AG04449 (cell line): ENCODE measurements at regions not wholly inside any gene's neighbourhood (a gene's known extent, or its start where the extent isn't known, plus 50 kb on each side); places are given as distances from the start of the nearest gene placed in this dataset.

Source experiments
- CTCF ChIA-PET: fragments of 350-600 bp; formaldehyde crosslinking; extraction: SDS; loops from one replicate; lab custom pipeline; 2021; ENCODE audit warnings: antibody characterized with exemption; lab: Yijun Ruan, JAX
- POLR2A ChIA-PET: fragments of 400-600, 350-600 bp; formaldehyde crosslinking; extraction: SDS; loops from one replicate; lab custom pipeline; 2020; ENCODE audit warnings: antibody characterized with exemption, inconsistent platforms; lab: Yijun Ruan, JAX
- DNase-seq: peaks from one replicate; pipeline ENCODE4 v3.0.0-alpha.2; 2010; ENCODE audit warnings: low read depth, low spot score
- H3K4me3 ChIP-seq: 2 replicates; pipeline ENCODE4 v1.5.1; 2011; ENCODE audit warnings: low read depth, mild to moderate bottlenecking, control low read depth, low read length
- CTCF ChIP-seq: IDR thresholded peaks from one replicate; pipeline ENCODE4 v1.5.1; 2011; ENCODE audit warnings: mild to moderate bottlenecking, moderate library complexity, low read length, control low read depth, inconsistent platforms; ENCODE audit not compliant: insufficient read depth; ENCODE audit errors: missing control alignments

- H3K4me3 ChIP-seq: no peak overlapping the region
- ChIA-PET CTCF (interaction anchor here (1.0 kb wide), 1 partner anchor 529 kb away, joined by 3 read pairs; no protein-coding TSS in a partner anchor), POLR2A (no interaction called here)
- no peak for DNase-seq
- TF ChIP-seq CTCF: no peak
Observed at GRCh38 chr5:159458217-159458711, 128.0 kb upstream of the IL12B start.

- no peak overlapping the region for H3K4me3 ChIP-seq
- POLR2A ChIA-PET: no interaction called here
- no peak for DNase-seq
- TF ChIP-seq CTCF: no peak
- CTCF ChIA-PET: no interaction called here
Observed at GRCh38 chr5:159459132-159459627, 128.9 kb upstream of the IL12B start.

- TF ChIP-seq CTCF: no peak
- DNase-seq: no peak
- POLR2A ChIA-PET: no interaction called here
- H3K4me3 ChIP-seq: no peak overlapping the region
- CTCF ChIA-PET: no interaction called here
Observed at GRCh38 chr5:159459951-159460538, 129.8 kb upstream of the IL12B start.

GRCh38 chr5:159463590-159464321 lies 133.5 kb upstream of the IL12B start:
- ChIA-PET POLR2A (no interaction called here), CTCF (interaction anchor here (0.9 kb wide), 1 partner anchor 25 kb away, joined by 3 read pairs; no protein-coding TSS in a partner anchor)
- TF ChIP-seq CTCF: no peak
- no peak for DNase-seq
- no peak overlapping the region for H3K4me3 ChIP-seq

- ChIA-PET POLR2A (no interaction called here), CTCF (interaction anchor here (1.0 to 1.7 kb wide), 3 partner anchors 9 to 18 kb away, joined by 3 to 4 read pairs (median 4); no protein-coding TSS in a partner anchor)
- no peak overlapping the region for H3K4me3 ChIP-seq
- DNase-seq: no peak
- TF ChIP-seq CTCF: no peak
Observed at GRCh38 chr5:159465604-159466003, 135.3 kb upstream of the IL12B start.

- CTCF ChIA-PET: no interaction called here
Observed at GRCh38 chr5:159467666-159468065, 137.4 kb upstream of the IL12B start.

More at GRCh38 chr5:159467666-159468065, 137.4 kb upstream of the IL12B start:
- TF ChIP-seq CTCF: no peak
- no peak for DNase-seq
- no peak overlapping the region for H3K4me3 ChIP-seq
- POLR2A ChIA-PET: no interaction called here
